ENCODE measurements at regions not wholly inside any gene's neighbourhood (a gene's known extent, or its start where the extent isn't known, plus 50 kb on each side); places are given as distances from the start of the nearest gene placed in this dataset.

DNA sequence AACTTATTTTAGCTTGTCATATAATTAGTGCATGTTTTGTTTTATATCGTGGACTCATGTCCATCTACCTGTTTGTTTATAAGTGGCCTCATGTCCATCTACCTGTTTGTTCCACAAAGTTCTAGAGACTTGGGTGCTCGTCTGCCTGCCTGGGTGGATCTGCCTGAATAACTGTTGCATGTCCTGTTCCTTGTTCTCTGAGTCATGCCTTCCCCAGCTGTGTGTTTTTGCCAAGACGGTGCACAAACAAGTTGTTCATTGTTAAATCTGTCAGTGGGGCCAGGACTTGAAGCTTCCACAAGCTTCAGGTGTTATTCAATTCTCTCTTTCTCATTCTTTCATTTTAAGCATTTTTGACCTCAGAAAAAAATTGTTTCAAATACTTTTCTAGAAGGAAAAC is 358.0 kb upstream of the CITED2 start:
- TF ChIP-seq, protein P1, sequence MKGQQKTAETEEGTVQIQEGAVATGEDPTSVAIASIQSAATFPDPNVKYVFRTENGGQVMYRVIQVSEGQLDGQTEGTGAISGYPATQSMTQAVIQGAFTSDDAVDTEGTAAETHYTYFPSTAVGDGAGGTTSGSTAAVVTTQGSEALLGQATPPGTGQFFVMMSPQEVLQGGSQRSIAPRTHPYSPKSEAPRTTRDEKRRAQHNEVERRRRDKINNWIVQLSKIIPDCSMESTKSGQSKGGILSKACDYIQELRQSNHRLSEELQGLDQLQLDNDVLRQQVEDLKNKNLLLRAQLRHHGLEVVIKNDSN (CRISPR knock-in tag; IDR thresholded peaks at IDR 0.05) = no peak
- TF ChIP-seq MIER1 (IDR thresholded peaks at IDR 0.05; ENCODE audit: low read depth) = no peak
- no peak for TF ChIP-seq KLF13 (tag; IDR thresholded peaks at IDR 0.05; ENCODE audit: borderline replicate concordance, low read depth)
- TF ChIP-seq ZBTB8A (IDR thresholded peaks at IDR 0.05; ENCODE audit: partially characterized antibody) = no peak
- TF ChIP-seq ZNF121 (CRISPR knock-in tag; conservative IDR thresholded peaks at IDR 0.05) = no peak
- TF ChIP-seq, protein P2, sequence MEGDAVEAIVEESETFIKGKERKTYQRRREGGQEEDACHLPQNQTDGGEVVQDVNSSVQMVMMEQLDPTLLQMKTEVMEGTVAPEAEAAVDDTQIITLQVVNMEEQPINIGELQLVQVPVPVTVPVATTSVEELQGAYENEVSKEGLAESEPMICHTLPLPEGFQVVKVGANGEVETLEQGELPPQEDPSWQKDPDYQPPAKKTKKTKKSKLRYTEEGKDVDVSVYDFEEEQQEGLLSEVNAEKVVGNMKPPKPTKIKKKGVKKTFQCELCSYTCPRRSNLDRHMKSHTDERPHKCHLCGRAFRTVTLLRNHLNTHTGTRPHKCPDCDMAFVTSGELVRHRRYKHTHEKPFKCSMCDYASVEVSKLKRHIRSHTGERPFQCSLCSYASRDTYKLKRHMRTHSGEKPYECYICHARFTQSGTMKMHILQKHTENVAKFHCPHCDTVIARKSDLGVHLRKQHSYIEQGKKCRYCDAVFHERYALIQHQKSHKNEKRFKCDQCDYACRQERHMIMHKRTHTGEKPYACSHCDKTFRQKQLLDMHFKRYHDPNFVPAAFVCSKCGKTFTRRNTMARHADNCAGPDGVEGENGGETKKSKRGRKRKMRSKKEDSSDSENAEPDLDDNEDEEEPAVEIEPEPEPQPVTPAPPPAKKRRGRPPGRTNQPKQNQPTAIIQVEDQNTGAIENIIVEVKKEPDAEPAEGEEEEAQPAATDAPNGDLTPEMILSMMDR (IDR thresholded peaks at IDR 0.05 in 2 of 3, conservative IDR thresholded peaks at IDR 0.05 in 1 of 3; ENCODE audit: insufficient read depth in 2 of 3, low read depth in 1 of 3, low read length in 3 of 3) = no peak
- no peak for TF ChIP-seq ATF1 (CRISPR knock-in tag; IDR thresholded peaks at IDR 0.05)
- no peak for TF ChIP-seq ATF1 (tag; IDR thresholded peaks at IDR 0.05)
- no peak for TF ChIP-seq ILF3 (IDR thresholded peaks at IDR 0.05; ENCODE audit: borderline replicate concordance)
- no peak for TF ChIP-seq ZNF263 (CRISPR knock-in tag; IDR thresholded peaks at IDR 0.05; ENCODE audit: borderline replicate concordance)
- TF ChIP-seq CHD1 (IDR thresholded peaks at IDR 0.05; ENCODE audit: low read length) = no peak
- TF ChIP-seq, protein P3, sequence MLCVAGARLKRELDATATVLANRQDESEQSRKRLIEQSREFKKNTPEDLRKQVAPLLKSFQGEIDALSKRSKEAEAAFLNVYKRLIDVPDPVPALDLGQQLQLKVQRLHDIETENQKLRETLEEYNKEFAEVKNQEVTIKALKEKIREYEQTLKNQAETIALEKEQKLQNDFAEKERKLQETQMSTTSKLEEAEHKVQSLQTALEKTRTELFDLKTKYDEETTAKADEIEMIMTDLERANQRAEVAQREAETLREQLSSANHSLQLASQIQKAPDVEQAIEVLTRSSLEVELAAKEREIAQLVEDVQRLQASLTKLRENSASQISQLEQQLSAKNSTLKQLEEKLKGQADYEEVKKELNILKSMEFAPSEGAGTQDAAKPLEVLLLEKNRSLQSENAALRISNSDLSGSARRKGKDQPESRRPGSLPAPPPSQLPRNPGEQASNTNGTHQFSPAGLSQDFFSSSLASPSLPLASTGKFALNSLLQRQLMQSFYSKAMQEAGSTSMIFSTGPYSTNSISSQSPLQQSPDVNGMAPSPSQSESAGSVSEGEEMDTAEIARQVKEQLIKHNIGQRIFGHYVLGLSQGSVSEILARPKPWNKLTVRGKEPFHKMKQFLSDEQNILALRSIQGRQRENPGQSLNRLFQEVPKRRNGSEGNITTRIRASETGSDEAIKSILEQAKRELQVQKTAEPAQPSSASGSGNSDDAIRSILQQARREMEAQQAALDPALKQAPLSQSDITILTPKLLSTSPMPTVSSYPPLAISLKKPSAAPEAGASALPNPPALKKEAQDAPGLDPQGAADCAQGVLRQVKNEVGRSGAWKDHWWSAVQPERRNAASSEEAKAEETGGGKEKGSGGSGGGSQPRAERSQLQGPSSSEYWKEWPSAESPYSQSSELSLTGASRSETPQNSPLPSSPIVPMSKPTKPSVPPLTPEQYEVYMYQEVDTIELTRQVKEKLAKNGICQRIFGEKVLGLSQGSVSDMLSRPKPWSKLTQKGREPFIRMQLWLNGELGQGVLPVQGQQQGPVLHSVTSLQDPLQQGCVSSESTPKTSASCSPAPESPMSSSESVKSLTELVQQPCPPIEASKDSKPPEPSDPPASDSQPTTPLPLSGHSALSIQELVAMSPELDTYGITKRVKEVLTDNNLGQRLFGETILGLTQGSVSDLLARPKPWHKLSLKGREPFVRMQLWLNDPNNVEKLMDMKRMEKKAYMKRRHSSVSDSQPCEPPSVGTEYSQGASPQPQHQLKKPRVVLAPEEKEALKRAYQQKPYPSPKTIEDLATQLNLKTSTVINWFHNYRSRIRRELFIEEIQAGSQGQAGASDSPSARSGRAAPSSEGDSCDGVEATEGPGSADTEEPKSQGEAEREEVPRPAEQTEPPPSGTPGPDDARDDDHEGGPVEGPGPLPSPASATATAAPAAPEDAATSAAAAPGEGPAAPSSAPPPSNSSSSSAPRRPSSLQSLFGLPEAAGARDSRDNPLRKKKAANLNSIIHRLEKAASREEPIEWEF (CRISPR knock-in tag; IDR thresholded peaks at IDR 0.05) = no peak

All from K562 (cell line).